Nucleus accumbens (tissue), 56 donors: ENCODE measurements at regions not wholly inside any gene's neighbourhood (a gene's known extent, or its start where the extent isn't known, plus 50 kb on each side); places are given as distances from the start of the nearest gene placed in this dataset.
A peak's percentile ranks its signal among the peaks of the same experiment; 100 is the strongest.

Experiments
- DNase-seq, 56 donors: peaks; one replicate each; lab custom pipeline; 2025; lab: John Stamatoyannopoulos, UW

GRCh38 chr3:127131424-127132170, 61.3 kb upstream of the PRR23E start:
- no peak for DNase-seq

- no peak for DNase-seq
Measured at GRCh38 chr3:127132876-127133275, 60.1 kb upstream of the PRR23E start.

DNA sequence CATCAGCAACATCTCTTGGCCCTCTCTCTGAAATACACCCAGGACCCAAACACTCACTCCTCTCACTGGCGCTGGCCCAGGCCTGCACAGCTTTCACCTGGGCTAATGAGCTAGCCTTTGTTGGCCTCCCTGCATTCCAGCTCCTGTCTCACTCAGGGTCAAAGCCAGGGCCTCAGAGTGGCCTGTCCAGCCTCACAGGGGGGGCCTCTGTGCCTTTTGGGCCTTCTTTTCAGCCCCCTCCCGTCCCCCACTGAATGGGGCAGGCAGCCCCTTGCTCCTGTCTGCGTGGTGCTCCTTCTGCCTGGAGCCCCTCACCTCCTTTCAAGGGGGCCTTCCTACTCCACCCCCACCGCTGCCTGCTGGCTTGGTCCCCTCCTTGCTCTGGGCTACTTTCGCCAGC, 59.0 kb upstream of the PRR23E start:
- no peak for DNase-seq

- DNase-seq, result no peak
Measured at GRCh38 chr3:127134466-127134865, 58.5 kb upstream of the PRR23E start.

- no peak for DNase-seq
Measured at GRCh38 chr3:127134887-127135240, 58.1 kb upstream of the PRR23E start.

- peak in 40 of 56 donors; percentile 8 to 74 (median 36) for DNase-seq
Measured at GRCh38 chr3:127135241-127136023, 57.5 kb upstream of the PRR23E start.

DNA sequence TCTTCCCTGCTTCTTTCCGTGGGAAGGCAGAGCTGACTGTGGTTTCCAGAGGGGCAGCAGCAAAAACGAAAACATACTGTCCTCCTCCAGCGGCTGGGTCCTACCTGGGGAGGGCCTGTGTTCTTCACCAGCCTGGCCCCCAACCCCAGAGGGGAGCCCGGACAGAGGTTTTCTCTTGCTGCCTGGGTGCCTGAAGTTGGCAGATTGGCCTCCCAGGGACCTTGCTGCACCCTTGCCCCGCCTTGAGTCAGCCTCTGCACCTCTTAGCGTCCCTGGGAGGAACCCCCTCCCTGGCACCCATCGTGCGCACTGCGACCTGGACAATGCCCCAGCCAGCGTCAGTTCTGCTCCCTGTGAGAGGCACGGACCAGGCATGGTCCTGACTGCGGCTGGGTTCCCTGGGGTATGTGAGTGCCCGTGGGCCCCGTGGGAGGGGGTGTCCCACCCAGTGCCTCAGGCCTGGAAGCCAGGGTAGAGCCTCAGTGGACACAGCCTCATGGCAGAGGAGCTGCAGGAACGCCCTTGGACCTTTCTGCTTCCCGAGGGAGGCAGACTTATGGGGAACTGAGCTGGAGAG, 56.8 kb upstream of the PRR23E start:
- DNase-seq, result peak in 1 of 56 donors; percentile 32

DNA sequence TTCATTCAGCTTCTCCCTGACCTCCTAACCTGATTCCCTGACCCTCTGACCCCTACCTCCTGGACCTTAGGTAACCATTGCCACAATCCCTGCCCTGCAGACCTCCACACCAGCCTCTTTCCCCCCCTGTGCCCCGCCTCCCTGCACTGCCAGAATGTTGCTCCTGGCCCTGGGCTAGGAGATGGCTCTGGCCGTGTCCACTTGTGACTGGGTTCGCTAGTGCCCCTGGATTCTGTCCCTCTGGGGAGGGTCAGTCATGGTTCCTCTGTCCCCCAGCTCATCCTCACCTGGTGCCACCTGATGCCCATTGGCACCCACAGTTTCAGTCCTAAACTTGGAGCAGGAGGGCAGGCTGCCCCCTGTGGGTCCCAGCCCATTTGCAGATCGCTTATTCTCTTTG, 56.2 kb upstream of the PRR23E start:
- no peak for DNase-seq

DNA sequence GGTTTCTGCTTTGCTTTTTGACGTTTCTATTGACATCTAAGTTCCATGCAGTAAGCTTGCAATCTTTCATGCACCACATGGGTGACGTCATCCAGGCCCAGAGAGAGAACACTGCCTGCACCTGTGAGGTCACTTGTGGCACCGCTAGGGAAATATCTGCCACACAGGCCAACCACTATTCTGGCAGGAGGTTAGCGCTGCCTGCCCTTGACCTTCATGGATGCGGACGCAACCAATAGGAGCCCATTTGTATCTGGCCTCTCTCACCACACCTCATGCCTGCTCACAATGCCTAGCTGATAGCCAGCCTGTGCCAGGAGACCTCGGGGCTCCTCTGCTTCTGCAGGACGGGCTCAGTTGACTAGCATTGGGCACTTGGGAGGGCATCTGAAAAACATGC, 55.8 kb upstream of the PRR23E start:
- no peak for DNase-seq

- DNase-seq, result no peak
Measured at GRCh38 chr3:127137757-127138536, 55.0 kb upstream of the PRR23E start.

GRCh38 chr3:127139601-127140500, 53.1 kb upstream of the PRR23E start:
- no peak for DNase-seq

DNA sequence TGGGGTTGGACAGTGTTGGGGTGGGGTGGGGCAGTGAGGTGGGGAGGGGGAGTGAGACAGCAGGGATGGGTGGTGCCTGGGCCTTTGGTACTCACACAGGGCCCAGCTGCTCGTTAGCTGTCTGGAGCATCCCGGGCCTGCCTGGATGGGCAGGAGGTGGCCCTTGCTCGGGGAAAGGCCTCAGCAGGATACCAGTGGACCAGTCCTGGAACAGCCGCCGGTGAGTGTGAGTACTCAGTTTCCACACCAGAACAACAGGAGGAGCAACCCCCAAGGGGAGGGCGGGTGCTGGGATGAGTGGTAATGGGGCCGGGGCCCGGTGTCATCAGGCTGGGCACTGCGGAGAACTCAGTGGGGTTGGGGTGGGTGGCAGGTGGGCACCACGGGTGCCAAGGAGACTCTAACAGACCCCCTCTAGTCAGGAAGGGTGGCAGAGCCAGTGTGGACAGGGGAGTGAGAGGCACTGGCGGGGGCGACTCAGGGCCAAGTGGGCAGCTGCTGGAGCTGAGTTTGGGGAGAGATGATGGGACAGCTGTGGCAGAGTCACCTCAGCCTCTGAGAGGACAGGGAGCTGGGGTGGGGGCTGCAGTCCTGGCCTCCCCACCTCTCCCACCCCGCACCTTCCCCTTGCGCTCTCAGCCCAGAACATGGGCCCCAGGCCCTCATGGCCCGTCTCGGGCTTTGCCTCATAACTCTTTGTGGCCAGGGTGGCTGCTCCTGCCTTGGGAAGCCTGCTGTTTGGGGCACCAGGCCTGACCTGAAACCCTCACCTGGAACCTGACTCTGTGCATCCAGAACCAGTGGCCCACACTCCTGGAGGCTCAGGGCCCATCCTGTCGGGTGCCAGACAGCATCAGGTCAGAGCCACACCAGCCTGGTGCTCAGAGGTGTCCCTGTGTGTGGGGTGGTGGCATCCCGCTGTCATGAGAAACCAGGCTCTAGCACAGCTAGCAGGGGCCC, 52.1 kb upstream of the PRR23E start:
- DNase-seq, result no peak

GRCh38 chr3:127141921-127142730, 50.8 kb upstream of the PRR23E start:
- no peak for DNase-seq
